Bronchial epithelial cell (primary cell): ENCODE measurements at regions not wholly inside any gene's neighbourhood (a gene's known extent, or its start where the extent isn't known, plus 50 kb on each side); places are given as distances from the start of the nearest gene placed in this dataset.

Experiments used
- DNase-seq: peaks from one replicate; pipeline ENCODE4 v3.0.0-alpha.2; 2010; ENCODE audit warnings: low read depth
- FAIRE-seq: peaks from 2 replicates; lab custom pipeline; 2011; peaks lifted over from hg19 to GRCh38; lab: Jason Lieb, UNC
- H3K27me3 ChIP-seq: 2 replicates; pipeline ENCODE4 v1.5.1; 2011; ENCODE audit warnings: low read length; ENCODE audit not compliant: control insufficient read depth, insufficient read depth
- H3K36me3 ChIP-seq: 2 replicates; pipeline ENCODE4 v1.5.1; 2011; ENCODE audit warnings: low read length; ENCODE audit not compliant: control insufficient read depth, insufficient read depth
- H3K4me3 ChIP-seq: 2 replicates; pipeline ENCODE4 v1.5.1; 2011; ENCODE audit warnings: mild to moderate bottlenecking, low read depth, low read length, control low read depth
- TF ChIP-seq, protein P1 (sequence below): IDR thresholded peaks from 2 replicates; pipeline ENCODE4 v1.5.1; 2011; ENCODE audit warnings: mild to moderate bottlenecking, moderate library complexity, low read length, control low read depth, inconsistent platforms; ENCODE audit not compliant: insufficient read depth, severe bottlenecking

DNA sequence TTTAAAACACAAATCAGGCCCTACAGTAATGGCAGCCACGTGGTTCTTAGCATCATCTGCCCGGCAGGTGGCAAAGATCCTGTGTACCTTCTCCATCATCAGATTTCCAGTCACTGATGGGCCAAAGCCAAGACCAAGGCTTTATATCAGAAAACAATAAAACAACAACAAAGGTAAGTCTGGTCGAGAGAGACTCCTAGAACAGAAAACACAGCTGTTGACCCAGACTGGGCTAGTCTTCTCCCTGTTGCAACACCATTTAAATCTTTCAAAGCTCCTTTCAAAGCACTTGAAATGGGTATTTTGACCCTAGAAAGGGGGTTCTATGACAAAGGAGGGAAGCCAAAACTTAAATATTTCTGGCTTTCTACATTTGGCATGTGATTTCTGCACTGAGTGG lies 285.6 kb downstream of the IPMK start:
- FAIRE-seq (no peak), DNase-seq (no peak)
- Histone ChIP-seq H3K4me3 (no peak overlapping the region), H3K36me3 (no peaks in the 10 kb centered on the region), H3K27me3 (no peaks in the 10 kb centered on the region)
- TF ChIP-seq, protein P1, sequence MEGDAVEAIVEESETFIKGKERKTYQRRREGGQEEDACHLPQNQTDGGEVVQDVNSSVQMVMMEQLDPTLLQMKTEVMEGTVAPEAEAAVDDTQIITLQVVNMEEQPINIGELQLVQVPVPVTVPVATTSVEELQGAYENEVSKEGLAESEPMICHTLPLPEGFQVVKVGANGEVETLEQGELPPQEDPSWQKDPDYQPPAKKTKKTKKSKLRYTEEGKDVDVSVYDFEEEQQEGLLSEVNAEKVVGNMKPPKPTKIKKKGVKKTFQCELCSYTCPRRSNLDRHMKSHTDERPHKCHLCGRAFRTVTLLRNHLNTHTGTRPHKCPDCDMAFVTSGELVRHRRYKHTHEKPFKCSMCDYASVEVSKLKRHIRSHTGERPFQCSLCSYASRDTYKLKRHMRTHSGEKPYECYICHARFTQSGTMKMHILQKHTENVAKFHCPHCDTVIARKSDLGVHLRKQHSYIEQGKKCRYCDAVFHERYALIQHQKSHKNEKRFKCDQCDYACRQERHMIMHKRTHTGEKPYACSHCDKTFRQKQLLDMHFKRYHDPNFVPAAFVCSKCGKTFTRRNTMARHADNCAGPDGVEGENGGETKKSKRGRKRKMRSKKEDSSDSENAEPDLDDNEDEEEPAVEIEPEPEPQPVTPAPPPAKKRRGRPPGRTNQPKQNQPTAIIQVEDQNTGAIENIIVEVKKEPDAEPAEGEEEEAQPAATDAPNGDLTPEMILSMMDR: no peak

DNA sequence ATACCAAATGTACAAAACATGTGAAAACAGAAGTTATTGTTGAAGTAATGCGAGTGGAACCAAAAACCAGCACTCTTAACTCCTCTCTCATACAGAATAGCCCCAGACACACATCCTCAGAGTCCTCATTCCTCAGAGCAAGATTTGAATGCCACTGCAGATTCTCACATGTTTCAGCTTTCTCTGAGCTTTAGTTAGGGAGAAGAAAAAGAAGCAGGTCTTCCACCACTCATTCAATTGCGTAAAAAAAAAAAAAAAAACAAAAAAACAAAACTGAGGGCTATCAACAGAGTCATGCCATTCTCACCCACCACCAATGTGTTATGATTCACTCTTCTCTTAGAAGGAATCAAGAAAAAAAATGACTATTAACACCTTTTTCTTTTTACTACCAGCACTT lies 287.7 kb downstream of the IPMK start:
- FAIRE-seq: no peak
- no peaks in the 10 kb centered on the region for H3K27me3 ChIP-seq
- DNase-seq: peak; percentile 12

DNA sequence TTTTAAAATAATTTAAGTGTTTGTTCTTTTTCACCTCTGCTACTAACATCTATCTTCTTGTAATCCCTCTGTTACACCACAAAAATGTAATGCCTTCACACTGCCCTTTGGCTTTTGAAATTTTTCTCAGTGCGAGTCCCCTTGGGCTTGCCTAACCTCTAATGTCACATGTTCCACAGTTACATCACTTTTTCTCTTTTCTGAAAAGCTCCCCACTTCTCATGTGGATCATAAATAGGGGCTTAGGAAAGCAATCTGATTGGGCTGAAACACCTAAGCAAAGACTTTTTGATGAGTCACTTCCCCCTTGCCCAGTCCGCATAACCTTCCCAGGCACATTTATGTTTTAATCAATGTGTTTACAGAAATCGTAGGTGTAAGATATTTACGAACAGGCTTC lies 288.2 kb downstream of the IPMK start:
- no peaks in the 10 kb centered on the region for H3K27me3 ChIP-seq

More for the DNA sequence above, 287.7 kb downstream of the IPMK start:
- Histone ChIP-seq H3K4me3 (no peak overlapping the region), H3K36me3 (no peaks in the 10 kb centered on the region)
- TF ChIP-seq, protein P1: no peak

DNA sequence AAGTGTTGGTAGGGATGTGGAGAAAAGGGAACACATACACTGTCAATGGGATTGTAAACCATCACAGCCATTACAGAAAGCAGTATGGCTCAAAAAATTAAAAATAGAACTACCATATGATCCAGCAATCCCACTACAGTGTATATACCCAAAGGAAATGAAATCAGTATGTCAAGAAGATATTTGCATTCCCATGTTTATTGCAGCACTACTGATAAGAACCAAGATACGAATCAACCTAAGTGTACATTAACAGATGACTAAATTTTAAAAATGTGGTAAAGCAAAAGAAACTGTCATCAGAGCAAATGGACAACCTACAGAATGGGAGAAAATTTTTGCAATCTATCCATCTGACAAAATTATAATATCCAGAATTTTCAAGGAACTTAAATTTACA lies 290.4 kb downstream of the IPMK start:
- no peak overlapping the region for H3K4me3 ChIP-seq
- TF ChIP-seq, protein P1: no peak
- no peaks in the 10 kb centered on the region for H3K27me3 ChIP-seq
- DNase-seq (no peak), FAIRE-seq (no peak)
- no peaks in the 10 kb centered on the region for H3K36me3 ChIP-seq

More for the DNA sequence above, 288.2 kb downstream of the IPMK start:
- FAIRE-seq: no peak
- Histone ChIP-seq H3K36me3 (no peaks in the 10 kb centered on the region), H3K4me3 (no peak overlapping the region)
- TF ChIP-seq, protein P1: no peak
- no peak for DNase-seq

DNA sequence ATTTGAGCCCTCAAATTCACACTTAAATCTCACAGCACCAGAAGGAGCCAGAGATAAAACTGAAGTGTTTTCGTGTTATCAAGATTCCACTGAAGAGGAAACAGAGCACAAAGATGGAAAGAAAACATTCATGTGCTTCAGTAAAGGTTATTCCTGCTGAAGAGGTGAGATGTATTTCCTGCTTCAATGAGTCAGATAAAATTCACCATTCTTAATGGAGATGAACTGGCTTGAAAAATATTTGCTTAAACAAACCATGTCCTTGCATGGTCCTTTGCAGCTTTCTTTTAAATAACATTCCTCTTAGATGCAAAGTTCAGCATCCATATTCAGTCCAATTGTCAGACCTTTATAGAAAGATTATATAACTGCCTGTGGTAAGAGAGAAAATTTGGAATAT lies 294.2 kb downstream of the IPMK start:
- DNase-seq: peak; percentile 35
- Histone ChIP-seq H3K36me3 (no peaks in the 10 kb centered on the region), H3K27me3 (no peaks in the 10 kb centered on the region), H3K4me3 (no peak overlapping the region)
- no peak for FAIRE-seq
- TF ChIP-seq, protein P1: no peak

DNA sequence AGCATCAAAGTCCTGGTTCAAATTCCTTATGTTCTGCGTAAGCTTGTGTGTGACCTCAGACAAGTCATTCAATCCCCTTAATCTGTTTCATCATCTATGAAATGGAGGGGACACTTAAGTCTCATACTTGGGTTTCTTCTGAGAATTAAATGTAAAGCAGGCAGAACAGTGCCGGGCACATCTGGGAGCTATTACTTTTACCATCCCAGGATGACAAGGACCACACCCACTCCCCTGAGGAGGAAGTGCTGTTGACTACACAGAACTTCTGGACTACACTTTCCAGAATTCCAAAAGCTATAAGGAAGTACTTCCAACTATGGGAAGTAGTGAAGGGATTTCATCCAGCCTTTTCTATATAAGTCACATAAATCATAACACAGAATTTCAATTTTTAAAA lies 294.9 kb downstream of the IPMK start:
- no peak for DNase-seq
- TF ChIP-seq, protein P1: no peak
- no peak overlapping the region for H3K4me3 ChIP-seq
- FAIRE-seq: no peak
- no peaks in the 10 kb centered on the region for H3K27me3 ChIP-seq
- H3K36me3 ChIP-seq: no peaks in the 10 kb centered on the region
